ENCODE measurements at regions not wholly inside any gene's neighbourhood (a gene's known extent, or its start where the extent isn't known, plus 50 kb on each side); places are given as distances from the start of the nearest gene placed in this dataset.
A peak's percentile ranks its signal among the peaks of the same experiment; 100 is the strongest.

GRCh38 chr6:4587171-4587570, 189.0 kb upstream of the CDYL start:
- DNase-seq (ENCODE audit: low read depth): no peak

DNA sequence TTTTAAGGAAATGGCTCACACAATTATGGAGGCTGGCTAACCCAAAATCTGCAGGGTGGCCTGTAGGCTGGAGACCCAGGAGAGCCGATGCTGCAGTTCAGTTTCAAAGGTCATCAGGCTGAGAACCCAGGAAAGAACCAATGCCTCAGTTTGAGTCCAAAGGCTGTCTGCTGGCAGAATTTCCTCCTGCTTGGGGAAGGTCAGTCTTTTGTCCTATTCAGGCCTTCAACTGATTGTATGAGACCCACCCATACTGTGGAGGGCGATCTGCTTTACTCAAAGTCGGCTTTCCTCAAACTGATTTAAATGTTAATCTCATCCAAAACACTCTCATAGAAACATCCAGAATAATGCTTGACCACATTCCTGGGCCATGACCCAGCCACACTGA, 189.7 kb upstream of the CDYL start:
- no peak for DNase-seq (ENCODE audit: low read depth)

GRCh38 chr6:4585682-4586468, 190.3 kb upstream of the CDYL start:
- DNase-seq (ENCODE audit: low read depth): no peak

DNA sequence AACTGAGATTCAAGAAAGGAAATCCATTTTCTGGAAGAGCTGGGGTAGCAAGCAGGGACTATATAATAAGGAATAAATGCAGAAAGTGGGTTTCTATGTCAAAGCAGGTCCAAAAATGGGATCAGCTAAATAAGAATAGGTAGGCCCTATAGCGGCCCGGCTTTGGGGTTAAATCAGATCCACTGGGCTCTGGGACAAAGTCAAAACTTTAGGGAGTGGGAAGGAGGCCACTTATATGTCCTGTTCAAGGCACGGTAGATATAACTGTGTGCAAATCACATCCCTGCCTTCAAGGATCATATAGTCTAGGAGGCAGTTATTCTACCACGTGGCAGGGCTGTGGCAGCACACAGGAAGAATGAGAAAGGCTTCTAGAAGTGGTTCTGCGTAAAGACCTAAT, 191.4 kb upstream of the CDYL start:
- no peak for DNase-seq (ENCODE audit: low read depth)

DNA sequence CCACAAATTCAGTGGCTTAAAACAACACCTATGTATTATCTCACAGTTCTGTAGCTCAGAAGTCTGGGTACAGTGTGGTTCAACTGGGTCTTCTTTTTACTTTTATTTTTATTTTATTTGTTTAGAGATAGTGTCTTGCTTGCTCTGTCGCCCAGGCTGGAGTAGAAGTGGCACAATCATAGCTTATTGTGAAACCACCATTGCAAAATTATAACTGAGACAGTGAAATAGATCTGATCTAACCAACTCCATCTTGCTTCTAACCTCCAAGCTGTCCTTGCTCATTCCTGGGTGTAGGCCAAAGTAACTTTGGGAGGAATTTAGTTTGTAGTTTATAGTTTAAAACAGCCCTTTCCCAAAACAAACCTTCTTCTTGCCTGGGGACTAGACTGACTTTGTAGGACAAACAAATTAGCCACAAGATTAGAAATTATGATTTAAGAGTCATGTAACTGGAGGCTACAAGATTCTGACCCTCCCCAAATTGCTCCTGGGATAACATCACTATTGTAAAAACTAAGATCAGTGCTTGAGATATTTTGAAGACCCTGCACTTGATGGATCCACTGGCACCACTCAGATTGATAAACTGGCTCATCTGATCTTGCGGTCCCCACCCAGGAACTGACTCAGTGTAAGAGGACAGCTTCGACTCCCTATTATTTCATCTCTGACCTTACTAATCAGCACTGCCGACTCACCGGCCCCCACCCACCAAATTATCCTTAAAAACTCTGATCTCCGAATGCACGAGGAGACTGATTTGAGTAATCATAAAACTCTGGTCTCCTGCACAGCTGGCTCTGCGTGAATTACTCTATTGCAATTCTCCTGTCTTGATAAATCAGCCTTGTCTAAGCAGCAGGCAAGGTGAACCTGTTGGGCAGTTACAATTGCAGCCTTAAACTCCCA, 193.4 kb upstream of the CDYL start:
- DNase-seq (ENCODE audit: low read depth): peak; percentile 84

GRCh38 chr6:4581468-4582385, 194.5 kb upstream of the CDYL start:
- DNase-seq (ENCODE audit: low read depth): peak; percentile 96

DNA sequence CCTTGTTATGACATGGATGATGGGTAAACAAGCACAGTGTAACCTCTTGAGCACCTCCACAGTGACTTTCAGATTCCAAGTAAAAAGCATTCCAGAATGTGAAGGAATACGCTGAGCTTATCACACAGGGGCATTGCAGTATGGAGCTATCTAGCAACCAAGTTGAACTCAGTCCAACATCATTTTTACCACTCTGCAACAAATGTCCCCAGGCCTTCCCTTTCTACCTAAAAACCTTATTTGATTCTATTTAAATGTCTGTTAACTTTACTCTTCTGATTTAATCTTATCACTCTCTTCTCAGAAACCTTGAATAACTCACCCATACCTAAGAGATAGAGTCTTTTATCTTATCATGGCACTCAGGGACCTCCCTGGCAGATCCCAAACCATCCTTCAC, 195.8 kb upstream of the CDYL start:
- DNase-seq (ENCODE audit: low read depth): no peak

DNA sequence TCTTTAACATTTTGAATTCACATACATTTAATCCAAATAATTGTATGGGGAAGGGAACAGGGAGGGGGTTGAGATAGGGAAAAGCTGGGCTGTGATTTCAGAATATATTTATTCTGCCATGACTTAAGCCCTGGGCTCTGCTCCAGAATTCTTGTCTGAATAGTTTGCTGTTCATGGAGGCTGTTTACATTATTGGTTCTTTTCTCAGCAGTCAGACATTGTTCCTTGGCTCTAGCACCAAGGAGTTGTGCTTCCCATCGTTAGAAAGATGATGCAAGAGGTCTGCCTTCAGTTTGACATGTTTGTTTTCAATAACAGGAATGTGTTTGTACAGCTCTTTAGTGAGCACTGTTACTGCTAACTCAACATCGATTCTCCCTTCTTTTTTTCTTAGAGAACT, 198.8 kb upstream of the CDYL start:
- peak; percentile 93 for DNase-seq (ENCODE audit: low read depth)

GRCh38 chr6:4575714-4576113, 200.5 kb upstream of the CDYL start:
- DNase-seq (ENCODE audit: low read depth): peak; percentile 77

- no peak for DNase-seq (ENCODE audit: low read depth)
Observed at GRCh38 chr6:4574007-4574406, 202.2 kb upstream of the CDYL start.

DNA sequence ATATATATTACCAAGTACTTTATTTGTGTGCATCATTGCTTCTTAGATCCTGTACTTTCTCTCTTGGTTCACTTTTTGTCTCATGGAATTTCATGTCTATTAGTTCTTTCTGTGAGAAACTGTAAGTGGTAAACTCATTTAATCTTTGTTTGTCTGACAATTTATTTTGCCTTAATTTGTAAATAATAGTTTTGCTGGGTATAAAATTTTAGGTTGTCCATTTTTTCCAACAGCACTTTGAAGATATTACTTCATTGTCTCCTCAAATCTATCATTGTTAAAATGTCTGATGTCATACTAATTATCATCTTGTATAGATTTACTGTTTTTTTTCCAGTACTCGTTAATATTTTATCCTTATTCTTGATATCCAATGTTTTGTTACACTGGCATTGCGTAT, 205.2 kb upstream of the CDYL start:
- DNase-seq (ENCODE audit: low read depth): no peak

DNA sequence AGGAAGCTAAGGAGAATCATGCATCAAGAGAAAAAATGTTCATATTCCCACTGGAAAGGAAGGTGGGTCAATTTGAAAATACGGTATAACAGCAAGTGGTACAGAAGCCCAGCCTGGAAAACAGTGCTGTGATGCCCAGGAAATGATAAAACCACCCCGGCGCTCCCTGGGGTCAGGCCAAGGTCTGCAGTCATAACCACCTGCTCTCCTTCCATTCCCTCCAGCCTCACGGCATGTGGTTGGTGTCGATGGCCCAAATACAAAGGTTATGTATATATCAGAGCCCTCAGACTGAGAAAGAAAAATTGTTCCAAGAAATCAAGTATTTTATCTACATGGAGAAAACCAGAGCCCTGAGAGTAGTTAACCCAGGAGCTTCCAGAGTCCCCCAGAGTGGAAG, 208.1 kb upstream of the CDYL start:
- peak; percentile 47 for DNase-seq (ENCODE audit: low read depth)

DNA sequence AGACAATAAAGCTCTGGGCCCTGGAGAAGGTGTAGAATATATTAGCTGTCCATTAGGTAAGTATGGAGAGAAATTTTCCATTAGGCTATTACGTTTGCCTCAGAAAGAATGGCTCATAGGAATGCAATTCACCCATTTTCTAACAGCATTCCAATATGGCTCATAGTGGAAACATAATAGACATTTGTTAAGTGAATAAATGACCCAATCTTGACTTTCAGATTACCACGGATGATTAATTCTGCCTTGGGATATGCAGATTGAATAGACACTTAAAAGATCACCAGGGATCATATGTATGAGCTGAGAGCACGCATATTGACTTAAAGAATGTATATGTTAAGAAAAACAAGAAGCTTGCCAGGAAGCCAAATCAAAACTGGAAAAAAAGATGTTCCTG, 209.1 kb upstream of the CDYL start:
- DNase-seq (ENCODE audit: low read depth): peak; percentile 70

DNA sequence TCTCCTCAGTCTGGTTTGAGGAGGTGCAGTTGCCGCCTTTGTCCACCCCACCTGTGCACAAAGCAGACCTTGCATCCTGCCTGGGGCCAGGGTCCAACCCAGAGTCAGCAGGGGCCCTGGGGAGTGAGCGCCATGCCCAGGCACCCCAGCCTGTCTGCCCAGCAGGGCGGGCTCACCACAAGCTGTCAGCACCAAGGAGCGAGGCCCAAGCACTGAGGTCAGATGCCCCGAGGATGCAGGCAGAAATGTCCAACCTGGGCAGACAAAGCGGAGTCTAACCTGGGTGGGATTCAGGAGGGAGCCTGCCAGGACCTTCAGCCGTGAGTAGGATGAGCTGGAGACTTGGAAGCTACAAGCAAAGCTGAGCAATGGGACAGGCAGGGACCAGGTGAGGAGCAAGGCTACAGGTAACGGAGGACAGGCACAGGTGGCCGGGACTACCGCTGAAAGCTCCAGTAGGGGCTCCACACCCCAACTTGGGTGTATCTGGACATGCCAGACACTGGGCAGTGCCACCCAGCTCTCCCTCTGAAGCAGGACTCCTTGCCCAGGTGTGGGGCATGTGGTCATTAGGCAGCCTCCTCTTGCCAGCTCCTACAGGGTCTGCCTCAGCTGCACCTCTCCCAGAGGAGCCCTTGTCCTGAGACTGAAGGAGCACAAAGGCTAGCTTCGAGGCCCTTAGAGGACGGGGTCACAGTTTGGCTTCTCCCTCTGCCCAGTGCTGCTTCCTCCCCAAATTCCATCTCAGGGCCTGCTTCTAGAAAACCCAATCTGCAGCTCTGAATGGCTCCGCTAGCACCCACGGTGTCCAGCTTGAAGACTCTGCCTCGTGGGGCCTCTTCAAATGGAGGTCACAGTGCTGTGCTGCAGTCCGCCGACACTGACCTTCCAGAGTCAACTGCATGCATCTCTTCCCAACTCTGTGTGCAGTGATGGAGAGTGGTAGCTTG, 210.6 kb upstream of the CDYL start:
- no peak for DNase-seq (ENCODE audit: low read depth)

- no peak for DNase-seq (ENCODE audit: low read depth)
Observed at GRCh38 chr6:4564801-4565271, 211.4 kb upstream of the CDYL start.

GRCh38 chr6:4563877-4564276, 212.3 kb upstream of the CDYL start:
- DNase-seq (ENCODE audit: low read depth): no peak

DNA sequence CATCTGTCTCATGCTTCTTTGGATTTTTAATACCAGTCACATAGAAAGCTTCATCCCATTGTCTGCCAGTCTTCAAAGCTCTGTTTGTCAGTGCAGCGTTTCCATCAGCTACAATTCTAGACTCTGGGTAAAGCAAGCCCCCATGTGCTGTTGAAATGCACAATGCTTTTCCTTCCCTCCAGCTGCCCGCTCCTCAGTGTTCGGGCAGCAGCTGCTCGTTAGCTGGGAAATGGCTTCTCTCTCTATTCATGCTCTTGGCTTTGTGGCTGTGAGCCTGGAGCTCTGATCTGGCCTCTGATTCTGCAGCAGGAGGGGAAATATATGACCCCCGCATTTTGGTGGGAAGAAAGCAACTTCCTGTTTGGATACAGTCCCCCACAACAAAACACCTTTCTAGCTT, 213.0 kb upstream of the CDYL start:
- no peak for DNase-seq (ENCODE audit: low read depth)

GRCh38 chr6:4561773-4562400, 214.3 kb upstream of the CDYL start:
- DNase-seq (ENCODE audit: low read depth): no peak

DNA sequence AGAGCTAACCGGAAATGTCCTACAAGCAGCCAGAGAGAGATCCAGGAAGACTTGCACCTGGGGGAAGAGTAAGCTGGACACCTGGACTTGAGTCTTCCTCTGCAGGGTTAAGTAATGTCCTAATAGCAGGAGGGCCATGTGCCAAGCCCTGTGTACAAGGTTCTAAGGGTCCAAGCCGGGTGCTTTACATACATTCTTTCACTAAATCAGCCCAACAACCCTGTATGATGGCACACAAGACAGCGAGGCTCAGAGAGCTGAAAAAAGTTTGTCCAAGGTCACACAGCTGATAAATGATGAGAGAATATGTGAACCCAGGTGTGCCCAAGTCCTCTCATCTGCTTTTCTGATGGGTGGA, 215.1 kb upstream of the CDYL start:
- DNase-seq (ENCODE audit: low read depth): no peak

Measured in M059J (cell line).